ENCODE measurements at regions not wholly inside any gene's neighbourhood (a gene's known extent, or its start where the extent isn't known, plus 50 kb on each side); places are given as distances from the start of the nearest gene placed in this dataset.
A peak's percentile ranks its signal among the peaks of the same experiment; 100 is the strongest.
"Not testable (repeated sequence)": the region's sequence is repeated elsewhere in the genome, so short reads cannot be mapped to it uniquely, and the experiment has no call there.

GRCh38 chr14:29982171-29982570 lies 54.5 kb upstream of the PRKD1 start:
- DNase-seq, result no peak

GRCh38 chr14:29982993-29983392 lies 55.3 kb upstream of the PRKD1 start:
- DNase-seq, result no peak

- DNase-seq, result not testable (repeated sequence)
Measured at GRCh38 chr14:29990344-29990857, 62.8 kb upstream of the PRKD1 start.

- DNase-seq, result no peak
Measured at GRCh38 chr14:29990993-29991392, 63.3 kb upstream of the PRKD1 start.

- no peak for DNase-seq
Measured at GRCh38 chr14:29993143-29993542, 65.5 kb upstream of the PRKD1 start.

- DNase-seq, result no peak
Measured at GRCh38 chr14:29999013-29999539, 71.4 kb upstream of the PRKD1 start.

GRCh38 chr14:30002859-30003258 lies 75.2 kb upstream of the PRKD1 start:
- no peak for DNase-seq

GRCh38 chr14:30005114-30005808 lies 77.6 kb upstream of the PRKD1 start:
- DNase-seq, result peak; percentile 56

GRCh38 chr14:30006695-30007094 lies 79.0 kb upstream of the PRKD1 start:
- no peak for DNase-seq

GRCh38 chr14:30015489-30015888 lies 87.8 kb upstream of the PRKD1 start:
- no peak for DNase-seq

GRCh38 chr14:30016002-30016401 lies 88.4 kb upstream of the PRKD1 start:
- DNase-seq, result no peak

GRCh38 chr14:30017370-30017993 lies 89.8 kb upstream of the PRKD1 start:
- no peak for DNase-seq

GRCh38 chr14:30020271-30020670 lies 92.6 kb upstream of the PRKD1 start:
- DNase-seq, result no peak

- no peak for DNase-seq
Measured at GRCh38 chr14:30020687-30021086, 93.0 kb upstream of the PRKD1 start.

GRCh38 chr14:30023350-30023749 lies 95.7 kb upstream of the PRKD1 start:
- DNase-seq, result not testable (repeated sequence)

- DNase-seq, result peak; percentile 97
Measured at GRCh38 chr14:30034152-30034551, 106.5 kb upstream of the PRKD1 start.

GRCh38 chr14:30035361-30035760 lies 107.7 kb upstream of the PRKD1 start:
- no peak for DNase-seq

GRCh38 chr14:30045720-30046119 lies 118.1 kb upstream of the PRKD1 start:
- DNase-seq, result no peak

- no peak for DNase-seq
Measured at GRCh38 chr14:30053103-30053502, 125.5 kb upstream of the PRKD1 start.

- DNase-seq, result no peak
Measured at GRCh38 chr14:30054201-30054600, 126.6 kb upstream of the PRKD1 start.

GRCh38 chr14:30058401-30058800 lies 130.8 kb upstream of the PRKD1 start:
- no peak for DNase-seq

- no peak for DNase-seq
Measured at GRCh38 chr14:30063746-30064145, 136.1 kb upstream of the PRKD1 start.

GRCh38 chr14:30064454-30064853 lies 136.8 kb upstream of the PRKD1 start:
- DNase-seq, result no peak

GRCh38 chr14:30069536-30069935 lies 141.9 kb upstream of the PRKD1 start:
- DNase-seq, result no peak
